C4-2B (cell line): ENCODE measurements at regions not wholly inside any gene's neighbourhood (a gene's known extent, or its start where the extent isn't known, plus 50 kb on each side); places are given as distances from the start of the nearest gene placed in this dataset.

Experiments
- ZFX ChIP-seq: fragments of 450-650 bp; IDR thresholded peaks from 2 replicates; pipeline ENCODE4 v1.6.1; 2017
- TF ChIP-seq, protein P1 (sequence below): fragments of 450-650 bp; conservative IDR thresholded peaks from 2 replicates; pipeline ENCODE4 v1.5.1; 2017; ENCODE audit warnings: mild to moderate bottlenecking

DNA sequence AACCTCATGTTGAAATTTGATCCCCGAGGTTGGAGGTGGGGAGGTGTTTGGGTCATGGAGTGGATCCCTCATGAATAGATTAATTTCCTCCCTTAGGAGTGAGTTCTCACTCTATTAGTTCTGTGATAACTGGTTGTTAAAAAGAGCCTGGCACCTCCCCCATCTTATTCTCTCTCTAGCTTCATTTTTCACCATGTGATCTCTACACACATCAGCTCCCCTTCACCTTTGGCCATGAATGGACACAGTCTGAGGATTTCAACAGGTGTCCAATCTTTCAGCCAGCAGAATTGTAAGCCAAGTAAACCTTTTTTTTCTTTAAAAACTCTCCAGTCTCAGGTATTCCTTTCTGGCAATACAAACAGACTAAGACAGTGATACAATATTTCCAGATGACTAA is 602.0 kb upstream of the FAM98A start:
- TF ChIP-seq, protein P1, sequence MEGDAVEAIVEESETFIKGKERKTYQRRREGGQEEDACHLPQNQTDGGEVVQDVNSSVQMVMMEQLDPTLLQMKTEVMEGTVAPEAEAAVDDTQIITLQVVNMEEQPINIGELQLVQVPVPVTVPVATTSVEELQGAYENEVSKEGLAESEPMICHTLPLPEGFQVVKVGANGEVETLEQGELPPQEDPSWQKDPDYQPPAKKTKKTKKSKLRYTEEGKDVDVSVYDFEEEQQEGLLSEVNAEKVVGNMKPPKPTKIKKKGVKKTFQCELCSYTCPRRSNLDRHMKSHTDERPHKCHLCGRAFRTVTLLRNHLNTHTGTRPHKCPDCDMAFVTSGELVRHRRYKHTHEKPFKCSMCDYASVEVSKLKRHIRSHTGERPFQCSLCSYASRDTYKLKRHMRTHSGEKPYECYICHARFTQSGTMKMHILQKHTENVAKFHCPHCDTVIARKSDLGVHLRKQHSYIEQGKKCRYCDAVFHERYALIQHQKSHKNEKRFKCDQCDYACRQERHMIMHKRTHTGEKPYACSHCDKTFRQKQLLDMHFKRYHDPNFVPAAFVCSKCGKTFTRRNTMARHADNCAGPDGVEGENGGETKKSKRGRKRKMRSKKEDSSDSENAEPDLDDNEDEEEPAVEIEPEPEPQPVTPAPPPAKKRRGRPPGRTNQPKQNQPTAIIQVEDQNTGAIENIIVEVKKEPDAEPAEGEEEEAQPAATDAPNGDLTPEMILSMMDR: no peak
- no peak for TF ChIP-seq ZFX
